ENCODE measurements at regions not wholly inside any gene's neighbourhood (a gene's known extent, or its start where the extent isn't known, plus 50 kb on each side); places are given as distances from the start of the nearest gene placed in this dataset.

DNA sequence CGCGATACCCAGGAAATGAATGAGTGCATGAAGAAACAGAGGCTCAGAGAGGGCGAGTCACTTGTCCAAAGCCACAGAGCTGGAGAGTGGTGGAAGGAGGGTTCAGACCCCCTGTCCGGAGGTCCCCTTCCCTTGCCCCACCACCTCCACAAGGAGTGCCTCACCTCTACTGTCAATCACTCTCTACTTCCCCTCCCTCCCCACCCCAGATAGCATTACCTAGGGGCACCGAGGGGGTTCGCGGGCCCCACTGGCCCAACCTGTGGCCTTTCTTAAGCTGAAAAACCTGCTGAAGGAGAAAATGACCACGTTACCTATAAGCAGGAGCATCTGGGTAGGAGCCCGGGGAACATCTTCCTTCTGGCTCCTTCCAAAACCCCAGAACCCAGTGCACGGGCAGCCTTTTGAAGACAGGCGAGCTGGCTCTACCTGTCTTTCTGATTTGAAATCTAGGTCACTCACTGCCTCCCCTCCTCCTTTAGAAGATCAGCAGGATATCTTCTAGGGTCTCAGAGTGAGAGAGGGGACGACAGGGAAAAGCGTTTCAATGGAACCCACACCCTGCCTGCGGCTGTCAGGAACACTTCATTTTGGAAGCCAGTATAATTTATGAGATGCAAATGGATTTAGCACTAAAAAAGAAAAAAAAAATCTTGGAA lies 89.9 kb upstream of the MEF2A start:
- Mint-ChIP-seq H3K9me3 (no peaks in the 10 kb centered on the region), H3K4me3 (no peak overlapping the region), H3K27me3 (no peaks in the 10 kb centered on the region), H3K27ac (no peak overlapping the region), H3K36me3 (no peaks in the 10 kb centered on the region), H3K4me1 (peaks cover 30% of the 10 kb centered on the region)

DNA sequence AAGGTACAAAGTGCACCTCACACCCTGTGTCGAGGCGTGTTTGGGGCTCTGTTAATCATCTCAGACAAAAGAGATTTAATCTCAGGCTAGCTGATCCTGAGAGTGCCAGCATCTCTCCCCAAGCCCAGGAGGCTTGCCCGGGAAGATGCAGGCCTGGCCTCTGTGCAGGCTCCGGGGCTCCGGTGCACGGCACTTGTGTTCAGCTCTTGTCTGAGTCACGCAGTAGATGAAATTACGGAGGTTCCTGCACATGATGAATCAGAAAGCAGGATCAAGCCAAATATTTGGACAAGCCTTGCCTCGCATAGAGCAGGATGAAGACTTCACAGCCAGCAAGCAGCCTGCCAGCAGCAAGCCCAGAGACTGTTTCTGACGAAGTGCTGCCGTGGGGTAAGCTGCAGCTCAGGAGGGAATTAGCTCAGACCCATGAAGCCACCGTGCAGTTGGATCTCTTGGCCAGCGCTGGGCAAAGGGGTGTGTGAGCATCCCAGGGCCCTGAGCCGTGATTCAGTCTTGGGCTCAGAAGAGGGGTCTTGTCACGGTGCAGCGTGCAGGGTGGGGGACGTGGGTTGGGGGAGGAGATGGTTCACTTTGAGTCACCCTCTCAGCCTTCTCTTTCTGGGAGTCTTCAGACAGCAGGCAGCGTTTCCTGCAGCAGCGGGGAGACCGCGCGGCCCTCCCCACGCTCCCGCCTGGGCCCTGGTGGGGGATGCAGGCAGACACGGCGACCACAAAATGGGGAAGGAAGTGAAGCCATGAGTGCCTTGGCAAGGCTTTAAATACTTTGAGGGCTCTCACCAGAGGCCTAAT lies 89.2 kb upstream of the MEF2A start:
- no peak overlapping the region for H3K27ac Mint-ChIP-seq
- peaks cover 33% of the 10 kb centered on the region for H3K4me1 Mint-ChIP-seq
- H3K9me3 Mint-ChIP-seq: no peaks in the 10 kb centered on the region
- H3K36me3 Mint-ChIP-seq: no peaks in the 10 kb centered on the region
- H3K4me3 Mint-ChIP-seq: peak overlapping the region; percentile 19
- no peaks in the 10 kb centered on the region for H3K27me3 Mint-ChIP-seq

DNA sequence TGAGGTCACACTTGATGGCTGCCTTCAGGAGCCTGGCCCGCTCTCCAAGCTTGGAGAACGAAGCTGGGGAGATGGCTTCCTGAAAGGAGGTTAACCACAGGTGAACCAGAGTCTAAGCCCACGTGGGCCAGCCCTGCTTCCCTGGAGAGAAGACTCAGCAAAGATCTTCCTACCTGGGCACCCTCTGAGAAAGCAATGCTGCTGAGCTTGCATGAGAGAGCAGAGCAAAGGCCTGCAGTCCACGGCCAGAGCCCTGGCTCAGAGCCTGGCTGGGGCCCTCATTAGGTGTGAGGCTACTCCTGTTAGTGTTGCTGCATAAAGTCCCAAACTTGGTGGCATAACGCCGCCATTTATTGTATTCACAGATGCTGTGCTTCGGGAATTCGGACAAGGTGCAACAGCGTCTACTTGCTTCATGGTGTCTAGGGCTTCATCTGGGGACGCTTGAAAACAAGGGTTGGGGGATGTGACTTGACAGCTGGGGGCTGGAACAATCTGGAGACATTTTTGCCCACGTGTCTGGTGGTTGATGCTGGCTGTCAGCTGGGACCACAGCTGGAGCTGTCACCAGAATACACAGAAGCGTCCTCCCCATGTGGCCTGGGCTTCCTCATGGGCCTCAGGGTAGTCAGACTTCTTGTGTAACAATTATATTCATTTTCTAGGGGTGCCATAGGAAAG lies 87.9 kb upstream of the MEF2A start:
- Mint-ChIP-seq H3K27me3 (no peaks in the 10 kb centered on the region), H3K36me3 (no peaks in the 10 kb centered on the region), H3K9me3 (no peaks in the 10 kb centered on the region), H3K4me3 (no peak overlapping the region), H3K27ac (peak overlapping the region; percentile 2), H3K4me1 (peaks cover 39% of the 10 kb centered on the region)

DNA sequence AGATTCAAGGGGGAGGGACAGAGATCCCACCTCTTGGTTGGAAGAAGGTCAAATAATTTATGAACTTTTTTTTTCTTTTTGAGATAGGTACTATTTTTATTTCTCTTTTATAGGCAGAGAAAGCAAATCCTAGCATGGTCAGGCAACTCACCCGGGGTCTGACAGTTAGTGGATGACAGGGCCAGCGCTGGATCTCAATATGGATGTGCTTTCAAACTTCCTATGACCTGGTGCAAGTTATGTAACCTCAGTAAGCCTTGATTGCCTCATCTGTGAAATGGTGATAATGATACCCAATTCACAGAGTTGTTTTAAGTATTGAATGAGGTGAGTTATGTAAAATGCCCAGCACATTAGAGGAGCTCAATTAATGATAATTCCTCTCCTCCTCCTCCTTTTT lies 86.8 kb upstream of the MEF2A start:
- Mint-ChIP-seq H3K27me3 (no peaks in the 10 kb centered on the region), H3K36me3 (no peaks in the 10 kb centered on the region), H3K27ac (no peak overlapping the region), H3K9me3 (no peaks in the 10 kb centered on the region), H3K4me1 (peaks cover 39% of the 10 kb centered on the region), H3K4me3 (no peak overlapping the region)

DNA sequence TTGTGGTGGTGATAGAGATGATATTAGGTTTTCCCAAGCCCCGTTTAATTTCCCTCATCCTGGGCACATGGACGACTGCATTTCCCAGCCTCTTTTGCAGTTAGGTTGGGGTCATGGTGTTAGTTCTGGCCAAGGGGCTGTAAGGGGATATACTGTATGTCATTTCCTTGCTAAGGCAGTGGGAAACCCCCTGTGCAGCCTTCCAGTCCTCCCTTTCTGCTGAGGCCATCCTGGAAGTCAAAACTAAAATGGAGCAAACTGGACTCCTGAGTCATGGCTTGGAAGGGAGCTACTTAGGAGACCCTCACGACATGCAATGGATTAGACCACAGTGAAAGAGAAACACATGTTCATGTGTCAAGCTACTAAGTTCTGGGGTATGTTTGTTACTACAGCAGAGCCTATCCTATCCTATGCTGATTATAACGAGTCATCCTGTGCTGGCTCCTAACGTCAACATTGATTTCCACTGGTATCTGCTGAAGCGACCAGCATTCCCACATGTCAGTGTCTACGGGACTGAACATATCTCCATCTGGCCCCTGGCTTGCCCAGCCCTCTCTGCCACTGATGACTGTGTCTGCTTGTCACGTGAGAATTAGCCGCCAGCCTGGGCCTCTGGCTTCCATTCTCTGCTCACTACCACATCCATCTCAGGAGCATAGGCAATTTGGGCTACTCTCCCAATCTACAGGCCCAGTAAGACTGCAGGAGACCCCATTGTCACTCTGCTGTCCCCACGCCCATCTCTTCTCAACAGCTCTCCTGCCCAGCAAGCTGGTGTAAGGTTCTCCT lies 85.6 kb upstream of the MEF2A start:
- Mint-ChIP-seq H3K9me3 (no peaks in the 10 kb centered on the region), H3K36me3 (no peaks in the 10 kb centered on the region), H3K4me3 (no peak overlapping the region), H3K27ac (peak overlapping the region; percentile 27), H3K4me1 (peaks cover 42% of the 10 kb centered on the region), H3K27me3 (no peaks in the 10 kb centered on the region)

DNA sequence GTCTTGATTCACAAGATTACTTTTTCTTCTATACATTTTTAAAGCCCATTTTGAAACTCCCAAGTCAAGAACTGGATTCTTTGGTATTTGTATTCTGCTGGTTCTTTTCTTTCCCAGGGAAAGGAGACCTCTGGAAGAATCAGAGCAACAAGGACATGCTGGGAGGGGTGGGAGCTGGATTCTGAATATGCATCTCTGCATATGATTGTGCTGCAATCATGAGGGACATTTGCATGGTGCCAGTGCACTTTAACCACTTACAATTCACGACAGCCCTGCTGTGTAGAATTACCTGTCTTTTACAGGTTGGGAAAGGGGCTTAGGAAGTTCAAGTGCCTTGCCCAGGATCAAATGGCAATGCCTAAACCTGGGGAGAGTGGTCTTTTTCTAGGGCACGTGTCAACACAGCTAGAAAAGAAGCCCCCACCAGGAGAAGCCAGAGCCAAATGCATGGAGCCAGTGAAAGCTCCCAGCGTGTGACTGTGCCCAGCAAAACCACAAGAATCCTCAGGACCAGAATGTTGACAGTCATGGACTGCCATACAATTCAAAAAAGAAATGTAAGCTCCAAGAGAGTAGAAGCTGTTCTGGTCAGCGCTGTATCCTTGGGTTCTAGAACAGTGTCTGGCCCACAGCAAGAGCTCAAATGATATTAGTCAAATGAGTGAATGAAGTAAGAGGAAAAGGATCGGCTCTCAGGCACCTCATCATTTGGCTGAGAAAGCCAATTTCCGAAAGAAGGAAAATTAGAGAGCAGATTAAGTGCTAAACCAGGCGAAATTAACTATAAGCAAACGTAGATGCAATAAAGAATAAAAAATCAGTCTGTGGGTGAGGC lies 84.5 kb upstream of the MEF2A start:
- Mint-ChIP-seq H3K9me3 (no peaks in the 10 kb centered on the region), H3K4me1 (peaks cover 50% of the 10 kb centered on the region), H3K27me3 (no peaks in the 10 kb centered on the region), H3K27ac (no peak overlapping the region), H3K36me3 (no peaks in the 10 kb centered on the region), H3K4me3 (no peak overlapping the region)

DNA sequence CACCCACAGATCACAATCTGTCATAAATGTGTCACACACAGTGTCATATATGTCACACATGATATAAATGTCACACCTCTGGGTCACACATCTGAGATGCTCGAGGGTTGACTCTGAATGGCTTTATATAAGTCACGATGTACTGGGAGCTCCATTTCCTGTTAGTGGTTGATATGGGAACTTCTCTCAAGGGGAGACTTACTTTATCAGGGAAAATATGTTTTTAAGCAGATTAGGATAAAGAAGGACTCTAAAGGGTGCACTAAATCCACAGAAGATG lies 83.9 kb upstream of the MEF2A start:
- H3K9me3 Mint-ChIP-seq: no peaks in the 10 kb centered on the region
- peaks cover 46% of the 10 kb centered on the region for H3K4me1 Mint-ChIP-seq
- no peak overlapping the region for H3K4me3 Mint-ChIP-seq
- H3K27ac Mint-ChIP-seq: no peak overlapping the region
- no peaks in the 10 kb centered on the region for H3K36me3 Mint-ChIP-seq
- no peaks in the 10 kb centered on the region for H3K27me3 Mint-ChIP-seq

DNA sequence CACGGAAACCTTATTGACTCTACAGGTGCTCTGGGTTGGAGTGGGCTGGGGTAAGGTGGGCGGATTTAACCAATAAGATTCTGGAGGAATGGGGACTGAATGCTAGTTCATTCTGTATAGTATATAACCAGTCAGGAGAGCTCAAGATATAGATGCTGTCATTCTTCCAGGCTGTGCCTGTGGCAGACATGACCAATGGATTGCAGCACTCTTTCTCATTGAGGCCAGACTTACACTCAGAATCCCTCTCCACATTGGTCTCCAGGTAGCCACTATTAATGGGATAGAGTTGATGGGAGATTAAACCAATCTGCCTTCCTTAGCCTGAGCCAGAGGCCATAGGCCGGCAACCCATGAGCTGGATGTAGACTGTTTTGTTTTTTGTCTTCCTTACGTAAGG lies 82.8 kb upstream of the MEF2A start:
- Mint-ChIP-seq H3K27ac (no peak overlapping the region), H3K36me3 (no peaks in the 10 kb centered on the region), H3K4me3 (no peak overlapping the region), H3K9me3 (no peaks in the 10 kb centered on the region), H3K4me1 (peaks cover 41% of the 10 kb centered on the region), H3K27me3 (no peaks in the 10 kb centered on the region)

DNA sequence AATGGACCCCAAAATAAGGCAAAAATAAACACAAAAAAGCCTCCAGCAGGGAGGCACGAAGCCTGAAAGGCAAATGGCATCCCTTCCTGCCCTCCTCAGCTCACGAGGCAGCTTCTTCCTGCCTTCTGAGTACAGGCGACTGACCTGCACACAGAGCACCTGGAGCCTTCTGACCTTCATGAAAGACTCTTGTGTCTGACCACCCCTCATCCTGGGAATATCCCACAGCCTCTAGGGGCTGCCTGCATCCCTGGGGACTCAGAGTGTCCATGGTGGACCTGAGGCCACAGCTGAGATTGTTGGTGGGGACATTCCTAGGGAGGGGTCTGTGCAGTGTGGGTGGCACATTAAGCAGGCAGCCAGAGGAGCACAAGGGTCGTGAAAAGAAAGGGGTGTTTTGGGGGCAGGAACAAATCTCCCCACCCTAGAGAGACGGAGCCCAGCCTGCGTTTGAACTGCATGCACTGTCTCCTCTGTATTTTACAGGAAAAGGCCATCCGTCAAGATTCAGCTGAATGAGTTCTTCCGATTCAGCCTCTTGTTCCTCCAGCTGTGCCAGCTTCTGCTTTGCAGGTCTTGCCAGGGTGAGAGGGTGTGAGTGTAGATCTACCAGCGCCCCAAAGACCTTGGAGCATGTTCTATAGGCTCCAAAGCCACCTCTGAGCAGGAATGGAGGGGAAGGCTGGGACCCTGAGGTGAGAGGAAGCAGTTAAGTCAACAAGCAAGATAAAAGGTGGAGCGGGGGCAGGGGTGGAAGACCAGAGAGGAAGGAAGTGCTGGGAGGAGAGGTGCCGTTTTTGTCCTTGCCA lies 80.4 kb upstream of the MEF2A start:
- Mint-ChIP-seq H3K27ac (peak overlapping the region; percentile 8), H3K4me3 (peak overlapping the region; percentile 72), H3K4me1 (peaks cover 34% of the 10 kb centered on the region), H3K9me3 (no peaks in the 10 kb centered on the region), H3K36me3 (no peaks in the 10 kb centered on the region), H3K27me3 (no peaks in the 10 kb centered on the region)

DNA sequence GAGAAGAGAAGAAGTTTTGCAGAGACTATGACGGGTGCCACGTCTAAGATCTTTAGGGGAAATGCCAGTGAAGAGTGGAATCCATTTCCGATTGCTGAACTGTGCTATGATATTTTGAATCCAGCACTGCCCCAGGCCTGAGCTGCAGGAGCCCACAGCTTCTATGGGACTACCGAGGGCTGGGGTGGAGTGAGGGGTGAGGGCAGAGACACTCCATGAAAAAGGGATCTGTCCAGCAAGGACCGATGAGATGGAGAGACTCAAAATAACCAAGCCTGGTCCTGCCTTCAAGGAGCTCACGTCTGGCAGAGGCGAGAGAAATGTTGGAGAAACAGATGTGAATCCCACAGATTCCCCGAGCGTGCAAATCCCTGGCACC lies 79.8 kb upstream of the MEF2A start:
- no peaks in the 10 kb centered on the region for H3K27me3 Mint-ChIP-seq
- H3K4me3 Mint-ChIP-seq: peak overlapping the region; percentile 72
- no peaks in the 10 kb centered on the region for H3K36me3 Mint-ChIP-seq

DNA sequence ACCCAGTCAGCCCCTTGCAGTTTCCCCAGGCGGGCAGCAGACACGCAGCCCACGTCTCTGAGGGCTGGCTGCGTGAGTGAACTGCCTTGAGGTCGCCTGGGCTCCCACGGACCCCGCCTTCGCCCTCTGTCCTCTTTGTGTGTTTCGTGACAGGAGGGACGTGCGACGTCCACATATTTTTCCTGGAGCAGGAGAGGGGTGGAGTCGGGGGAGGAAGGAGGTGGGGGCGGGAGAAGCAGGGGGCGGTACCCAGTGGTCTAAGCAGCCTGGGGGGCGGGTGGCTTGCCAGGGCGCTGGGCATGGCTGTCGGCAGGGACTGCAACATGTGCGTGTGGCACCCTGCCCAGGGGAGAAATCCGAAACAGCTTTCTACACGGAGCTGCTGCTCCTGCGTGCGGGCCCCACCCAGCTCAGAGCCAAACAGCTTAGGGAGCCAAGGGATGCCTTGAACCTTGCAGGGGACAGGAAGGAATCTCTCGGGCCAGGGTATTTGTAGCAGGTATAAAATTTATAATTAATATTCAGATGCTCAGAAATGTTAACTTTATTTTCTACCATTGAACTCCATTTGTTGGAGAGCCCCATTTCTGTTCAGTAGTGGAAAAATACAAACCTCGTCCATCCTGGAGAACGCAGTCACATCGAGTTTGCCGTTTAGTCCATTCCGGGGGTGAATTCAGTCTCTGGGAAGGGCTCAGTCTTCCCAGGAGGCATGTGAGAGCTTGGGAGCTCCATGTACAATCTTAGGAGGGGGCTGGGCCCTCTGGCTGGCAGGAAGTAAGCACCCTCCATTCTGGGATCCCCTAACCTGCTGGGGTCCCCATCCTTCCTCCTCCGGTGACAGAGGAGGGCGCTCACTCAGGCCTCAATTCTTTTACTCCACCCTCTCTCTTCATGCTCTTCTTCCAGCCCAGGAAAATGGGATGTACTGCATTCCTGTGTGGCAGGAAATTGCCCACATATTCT lies 79.1 kb upstream of the MEF2A start:
- H3K27ac Mint-ChIP-seq: no peak overlapping the region
- H3K4me1 Mint-ChIP-seq: peaks cover 26% of the 10 kb centered on the region
- peak overlapping the region; percentile 72 for H3K4me3 Mint-ChIP-seq

More for the DNA sequence above, 79.8 kb upstream of the MEF2A start:
- no peaks in the 10 kb centered on the region for H3K9me3 Mint-ChIP-seq
- peak overlapping the region; percentile 42 for H3K27ac Mint-ChIP-seq
- peaks cover 28% of the 10 kb centered on the region for H3K4me1 Mint-ChIP-seq

DNA sequence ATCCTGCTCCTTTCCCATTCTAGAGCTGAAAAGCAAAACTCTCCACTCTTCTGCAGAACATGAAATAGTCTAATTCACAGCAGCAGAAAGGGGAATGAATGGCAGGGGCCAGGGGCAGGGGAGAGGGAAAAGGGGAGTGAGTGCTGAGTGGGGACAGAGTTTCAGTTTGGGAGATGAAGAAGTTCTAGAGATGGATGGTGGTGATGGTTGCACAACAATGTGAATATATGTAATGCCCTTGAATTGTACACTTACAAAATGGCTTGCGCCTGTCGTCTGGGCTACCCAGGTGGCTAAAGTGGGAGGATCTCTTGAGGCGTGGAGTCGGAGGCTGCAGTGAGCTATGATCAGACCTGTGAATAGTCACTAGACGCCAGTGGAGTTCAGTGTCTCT lies 78.5 kb upstream of the MEF2A start:
- H3K36me3 Mint-ChIP-seq: no peaks in the 10 kb centered on the region
- H3K4me1 Mint-ChIP-seq: peaks cover 20% of the 10 kb centered on the region
- H3K27me3 Mint-ChIP-seq: no peaks in the 10 kb centered on the region
- H3K4me3 Mint-ChIP-seq: peak overlapping the region; percentile 72
- H3K9me3 Mint-ChIP-seq: no peaks in the 10 kb centered on the region
- no peak overlapping the region for H3K27ac Mint-ChIP-seq

More for the DNA sequence above, 79.1 kb upstream of the MEF2A start:
- Mint-ChIP-seq H3K27me3 (no peaks in the 10 kb centered on the region), H3K9me3 (no peaks in the 10 kb centered on the region), H3K36me3 (no peaks in the 10 kb centered on the region)

DNA sequence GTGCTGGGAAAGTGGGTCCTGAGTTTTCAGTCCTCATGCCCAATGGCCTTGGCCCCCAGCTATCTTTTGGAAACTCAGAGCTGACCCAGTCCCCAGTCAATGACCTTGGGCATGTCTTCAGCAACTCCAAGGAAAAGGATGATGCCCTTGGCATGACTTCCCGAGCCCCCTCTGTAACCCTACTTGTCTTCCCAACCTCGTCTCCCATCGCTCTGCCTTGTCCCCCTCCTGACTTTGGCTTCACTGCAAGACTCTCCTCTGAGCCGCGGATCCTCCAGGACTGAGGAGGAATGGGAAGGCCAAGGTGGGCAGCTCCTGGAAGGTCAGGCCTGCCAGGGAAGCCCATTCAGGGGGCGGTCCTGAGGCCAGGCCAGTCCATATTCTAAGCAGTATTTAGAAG lies 73.5 kb upstream of the MEF2A start:
- Mint-ChIP-seq H3K4me1 (peaks cover 15% of the 10 kb centered on the region), H3K9me3 (no peaks in the 10 kb centered on the region), H3K36me3 (no peaks in the 10 kb centered on the region), H3K27me3 (no peaks in the 10 kb centered on the region), H3K27ac (no peak overlapping the region), H3K4me3 (no peak overlapping the region)

Data from activated naive CD4-positive, alpha-beta T cell treated with anti-CD3 and anti-CD28 coated beads, Interleukin-2, amount 50 U/mL, for 24 hours (primary cell).